HepG2 (cell line): ENCODE measurements at regions not wholly inside any gene's neighbourhood (a gene's known extent, or its start where the extent isn't known, plus 50 kb on each side); places are given as distances from the start of the nearest gene placed in this dataset.

Experiments used
- ISX ChIP-seq: sonication (generic); formaldehyde crosslinking; conservative IDR thresholded peaks from 2 replicates; pipeline ENCODE4 v1.5.0; 2020; ENCODE audit warnings: missing genetic modification reagents
- MEIS1 ChIP-seq: sonication (generic); formaldehyde crosslinking; IDR thresholded peaks from 2 replicates; pipeline ENCODE4 v1.9.0; 2021; ENCODE audit warnings: mild to moderate bottlenecking, missing genetic modification reagents, moderate library complexity, borderline replicate concordance
- RAD21 ChIP-seq: fragments of 450-650 bp; formaldehyde crosslinking; IDR thresholded peaks from 2 replicates; pipeline ENCODE4 v1.5.0; 2020; ENCODE audit warnings: mild to moderate bottlenecking
- RELA ChIP-seq: sonication (generic); formaldehyde crosslinking; IDR thresholded peaks from 2 replicates; pipeline ENCODE4 v1.4.0; 2020; ENCODE audit warnings: missing genetic modification reagents
- RFXAP ChIP-seq: sonication (generic); formaldehyde crosslinking; IDR thresholded peaks from 2 replicates; pipeline ENCODE4 v1.4.0; 2020; ENCODE audit warnings: missing genetic modification reagents, borderline replicate concordance
- TCF12 ChIP-seq, 2 experiments: fragments of 450-650 bp in 1 of 2; sonication (generic) in 1 of 2; formaldehyde crosslinking in 1 of 2; IDR thresholded peaks; 2 replicates each; pipeline versions ENCODE4 v1.6.1 to v1.8.0; 2017 to 2022; ENCODE audit warnings: antibody characterized with exemption in 1 of 2, mild to moderate bottlenecking in 1 of 2, missing genetic modification reagents in 1 of 2, moderate library complexity in 1 of 2
- ZBTB26 ChIP-seq: IDR thresholded peaks from 2 replicates; pipeline ENCODE4 v1.6.1; 2016; ENCODE audit warnings: missing compliant biosample characterization, missing genetic modification reagents, borderline replicate concordance
- ZEB1 ChIP-seq: IDR thresholded peaks from 2 replicates; pipeline ENCODE4 v1.6.1; 2012; ENCODE audit warnings: mild to moderate bottlenecking, low read depth, inconsistent platforms; ENCODE audit not compliant: insufficient replicate concordance
- TF ChIP-seq, protein P1 (sequence below): sonication (generic); formaldehyde crosslinking; IDR thresholded peaks from 2 replicates; pipeline ENCODE4 v1.5.0; 2020; ENCODE audit warnings: mild to moderate bottlenecking, missing genetic modification reagents, moderate library complexity
- TF ChIP-seq, protein P2 (sequence below): sonication (generic); formaldehyde crosslinking; IDR thresholded peaks from 2 replicates; pipeline ENCODE4 v1.4.0; 2020; ENCODE audit warnings: missing genetic modification reagents

DNA sequence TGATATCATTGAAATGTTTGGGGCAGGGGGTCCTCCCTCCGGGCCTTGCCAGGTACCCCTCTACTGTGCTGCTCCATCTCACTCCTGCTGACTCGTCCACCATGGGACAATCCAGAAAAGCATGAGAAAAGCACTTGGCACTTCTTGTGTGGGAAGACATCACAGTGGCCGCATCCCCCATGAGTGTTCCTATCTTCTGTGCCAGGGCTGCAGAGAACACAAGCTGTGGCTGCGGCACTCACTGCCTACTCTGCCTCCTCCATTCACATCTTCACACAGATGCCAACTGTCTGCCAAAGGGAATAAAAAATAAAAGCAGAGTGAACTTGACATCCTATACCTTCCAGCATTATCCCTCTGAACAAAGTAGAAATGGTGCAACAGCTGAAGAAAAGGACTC lies 117.4 kb upstream of the PROKR2 start:
- TF ChIP-seq RAD21 (no peak), TCF12 (IDR thresholded peaks at IDR 0.05) (no peak), TCF12 (CRISPR knock-in tag; IDR thresholded peaks at IDR 0.05) (no peak), RELA (no peak), ZBTB26 (CRISPR knock-in tag) (no peak), RFXAP (CRISPR knock-in tag) (no peak), MEIS1 (CRISPR knock-in tag) (no peak), ZEB1 (no peak), ISX (no peak)
- TF ChIP-seq, protein P1, sequence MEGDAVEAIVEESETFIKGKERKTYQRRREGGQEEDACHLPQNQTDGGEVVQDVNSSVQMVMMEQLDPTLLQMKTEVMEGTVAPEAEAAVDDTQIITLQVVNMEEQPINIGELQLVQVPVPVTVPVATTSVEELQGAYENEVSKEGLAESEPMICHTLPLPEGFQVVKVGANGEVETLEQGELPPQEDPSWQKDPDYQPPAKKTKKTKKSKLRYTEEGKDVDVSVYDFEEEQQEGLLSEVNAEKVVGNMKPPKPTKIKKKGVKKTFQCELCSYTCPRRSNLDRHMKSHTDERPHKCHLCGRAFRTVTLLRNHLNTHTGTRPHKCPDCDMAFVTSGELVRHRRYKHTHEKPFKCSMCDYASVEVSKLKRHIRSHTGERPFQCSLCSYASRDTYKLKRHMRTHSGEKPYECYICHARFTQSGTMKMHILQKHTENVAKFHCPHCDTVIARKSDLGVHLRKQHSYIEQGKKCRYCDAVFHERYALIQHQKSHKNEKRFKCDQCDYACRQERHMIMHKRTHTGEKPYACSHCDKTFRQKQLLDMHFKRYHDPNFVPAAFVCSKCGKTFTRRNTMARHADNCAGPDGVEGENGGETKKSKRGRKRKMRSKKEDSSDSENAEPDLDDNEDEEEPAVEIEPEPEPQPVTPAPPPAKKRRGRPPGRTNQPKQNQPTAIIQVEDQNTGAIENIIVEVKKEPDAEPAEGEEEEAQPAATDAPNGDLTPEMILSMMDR: no peak
- TF ChIP-seq, protein P2, sequence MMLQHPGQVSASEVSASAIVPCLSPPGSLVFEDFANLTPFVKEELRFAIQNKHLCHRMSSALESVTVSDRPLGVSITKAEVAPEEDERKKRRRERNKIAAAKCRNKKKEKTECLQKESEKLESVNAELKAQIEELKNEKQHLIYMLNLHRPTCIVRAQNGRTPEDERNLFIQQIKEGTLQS (CRISPR knock-in tag): no peak
